Natural killer cell (primary cell): ENCODE measurements at regions not wholly inside any gene's neighbourhood (a gene's known extent, or its start where the extent isn't known, plus 50 kb on each side); places are given as distances from the start of the nearest gene placed in this dataset.

Experiments
- ATAC-seq, 3 donors: fragments of 150-1000 bp in 2 of 3; fragments of 200-7000 bp in 1 of 3; cut with Tn5 transposase; 1 replicate in 1 of 3; 2 replicates in 2 of 3; pipeline ENCODE4 v1.10.0; 2021; ENCODE audit warnings: mild to moderate bottlenecking in 2 of 3, moderate library complexity in 2 of 3
- DNase-seq, 2 donors: peaks; one replicate each; pipeline versions ENCODE4 v3.0.0 to v3.0.0-alpha.2; 2013 to 2021; ENCODE audit warnings: mixed read lengths in 1 of 2
- H3K27ac ChIP-seq: one replicate; pipeline ENCODE4 v1.5.1; 2013; ENCODE audit warnings: mild to moderate bottlenecking, low read length
- H3K27me3 ChIP-seq: one replicate; pipeline ENCODE4 v1.6.1; 2013; ENCODE audit warnings: low read length; ENCODE audit not compliant: control insufficient read depth, insufficient read depth
- H3K36me3 ChIP-seq: one replicate; pipeline ENCODE4 v1.6.1; 2013; ENCODE audit warnings: low read length; ENCODE audit not compliant: control insufficient read depth, insufficient read depth
- H3K4me1 ChIP-seq: one replicate; pipeline ENCODE4 v1.6.1; 2013; ENCODE audit warnings: low read length; ENCODE audit not compliant: control insufficient read depth, insufficient read depth
- H3K4me3 ChIP-seq: one replicate; pipeline ENCODE4 v1.5.1; 2013; ENCODE audit warnings: low read length
- H3K9me3 ChIP-seq: one replicate; pipeline ENCODE4 v1.6.1; 2013; ENCODE audit warnings: low read length; ENCODE audit not compliant: control insufficient read depth, insufficient read depth
- H3K27ac Mint-ChIP-seq, 2 donors: one replicate each; pipeline ENCODE4 v1.8.0; 2022; ENCODE audit warnings: mild to moderate bottlenecking in 2 of 2, mixed read lengths in 2 of 2, moderate library complexity in 1 of 2
- H3K27me3 Mint-ChIP-seq, 2 donors: one replicate each; pipeline ENCODE4 v1.8.0; 2022; ENCODE audit warnings: low read depth in 2 of 2, mixed read lengths in 2 of 2
- H3K36me3 Mint-ChIP-seq: one replicate; pipeline ENCODE4 v1.8.0; 2022; ENCODE audit warnings: mixed read lengths
- H3K4me1 Mint-ChIP-seq, 2 donors: one replicate each; pipeline ENCODE4 v1.8.0; 2022; ENCODE audit warnings: mixed read lengths in 2 of 2
- H3K4me3 Mint-ChIP-seq: one replicate; pipeline ENCODE4 v1.8.0; 2022; ENCODE audit warnings: mild to moderate bottlenecking, moderate library complexity, mixed read lengths
- H3K9me3 Mint-ChIP-seq, 2 donors: one replicate each; pipeline ENCODE4 v1.8.0; 2022; ENCODE audit warnings: mixed read lengths in 2 of 2
- WGBS: methylation state at CpG from one replicate; pipeline ENCODE4 v1.1.7; 2013; ENCODE audit warnings: missing lambda C conversion rate; ENCODE audit not compliant: insufficient coverage; 5-methylcytosine and 5-hydroxymethylcytosine counted together
- intact Hi-C: fragments of 100-400 bp; cut with micrococcal nuclease; formaldehyde crosslinking; loops from one replicate; pipeline ENCODE4 v1.14.2; 2022
- TF ChIP-seq, protein P1 (sequence below): fragments of 200-600 bp; IDR thresholded peaks from one replicate; pipeline ENCODE4 v1.8.0; 2022; ENCODE audit warnings: antibody characterized with exemption

DNA sequence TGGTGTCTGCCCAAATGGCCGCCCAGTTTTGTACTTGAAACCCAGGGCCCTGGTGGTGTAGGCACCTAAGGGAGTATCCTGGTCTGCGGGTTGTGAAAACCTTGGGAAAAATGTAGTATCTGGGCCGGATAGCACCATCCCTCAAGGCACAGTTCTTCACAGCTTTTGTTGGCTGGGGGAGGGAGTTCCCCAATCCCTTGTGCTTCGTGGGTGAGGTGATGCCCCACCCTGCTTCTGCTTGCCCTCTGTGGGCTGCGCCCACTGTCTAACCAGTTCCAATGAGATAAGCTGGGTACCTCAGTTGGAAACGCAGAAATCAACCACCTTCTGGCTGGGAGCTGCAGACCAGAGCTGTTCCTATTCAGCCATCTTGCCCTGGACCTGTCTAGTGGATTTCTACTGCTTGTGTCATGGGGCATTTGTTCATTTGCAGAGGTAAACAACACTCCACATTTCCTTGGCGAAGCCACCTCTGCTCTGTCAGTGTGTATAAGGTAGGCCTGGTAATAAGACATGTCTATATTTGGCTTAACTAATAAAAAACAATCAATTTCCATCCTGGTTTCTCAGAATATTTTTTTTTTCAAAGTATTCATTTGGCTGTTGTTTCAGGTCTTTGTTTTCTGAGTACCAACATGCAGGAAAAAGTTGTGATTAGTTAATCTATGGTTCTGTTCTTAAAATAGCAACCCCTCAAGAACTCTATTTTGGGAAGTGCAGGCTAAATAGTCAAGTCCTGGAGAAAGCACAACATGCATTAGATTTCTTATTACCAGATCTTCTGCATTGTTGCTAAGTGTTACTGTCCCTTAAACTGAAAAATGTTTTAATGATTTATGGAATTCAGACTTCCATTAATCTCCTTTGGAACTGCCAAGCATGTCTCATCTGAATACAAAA is 304.3 kb downstream of the ZIC1 start:
- peaks cover 23 to 25% of the 10 kb centered on the region in 2 donors for H3K9me3 Mint-ChIP-seq
- 82% methylated on average over 6 of the region's 7 CpGs for WGBS
- H3K27me3 Mint-ChIP-seq: no peaks in the 10 kb centered on the region
- H3K27ac ChIP-seq: no peak overlapping the region
- H3K4me1 Mint-ChIP-seq: no peaks in the 10 kb centered on the region
- H3K4me3 Mint-ChIP-seq: no peak overlapping the region
- no peak overlapping the region for H3K27ac Mint-ChIP-seq
- intact Hi-C loops: no loop called here
- ATAC-seq (no peak), DNase-seq (no peak)
- TF ChIP-seq, protein P1, sequence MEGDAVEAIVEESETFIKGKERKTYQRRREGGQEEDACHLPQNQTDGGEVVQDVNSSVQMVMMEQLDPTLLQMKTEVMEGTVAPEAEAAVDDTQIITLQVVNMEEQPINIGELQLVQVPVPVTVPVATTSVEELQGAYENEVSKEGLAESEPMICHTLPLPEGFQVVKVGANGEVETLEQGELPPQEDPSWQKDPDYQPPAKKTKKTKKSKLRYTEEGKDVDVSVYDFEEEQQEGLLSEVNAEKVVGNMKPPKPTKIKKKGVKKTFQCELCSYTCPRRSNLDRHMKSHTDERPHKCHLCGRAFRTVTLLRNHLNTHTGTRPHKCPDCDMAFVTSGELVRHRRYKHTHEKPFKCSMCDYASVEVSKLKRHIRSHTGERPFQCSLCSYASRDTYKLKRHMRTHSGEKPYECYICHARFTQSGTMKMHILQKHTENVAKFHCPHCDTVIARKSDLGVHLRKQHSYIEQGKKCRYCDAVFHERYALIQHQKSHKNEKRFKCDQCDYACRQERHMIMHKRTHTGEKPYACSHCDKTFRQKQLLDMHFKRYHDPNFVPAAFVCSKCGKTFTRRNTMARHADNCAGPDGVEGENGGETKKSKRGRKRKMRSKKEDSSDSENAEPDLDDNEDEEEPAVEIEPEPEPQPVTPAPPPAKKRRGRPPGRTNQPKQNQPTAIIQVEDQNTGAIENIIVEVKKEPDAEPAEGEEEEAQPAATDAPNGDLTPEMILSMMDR: no peak
- H3K4me3 ChIP-seq: no peak overlapping the region
- peaks cover 15% of the 10 kb centered on the region for H3K36me3 Mint-ChIP-seq
- H3K36me3 ChIP-seq: no peaks in the 10 kb centered on the region
- no peaks in the 10 kb centered on the region for H3K9me3 ChIP-seq
- no peaks in the 10 kb centered on the region for H3K27me3 ChIP-seq
- H3K4me1 ChIP-seq: no peaks in the 10 kb centered on the region

DNA sequence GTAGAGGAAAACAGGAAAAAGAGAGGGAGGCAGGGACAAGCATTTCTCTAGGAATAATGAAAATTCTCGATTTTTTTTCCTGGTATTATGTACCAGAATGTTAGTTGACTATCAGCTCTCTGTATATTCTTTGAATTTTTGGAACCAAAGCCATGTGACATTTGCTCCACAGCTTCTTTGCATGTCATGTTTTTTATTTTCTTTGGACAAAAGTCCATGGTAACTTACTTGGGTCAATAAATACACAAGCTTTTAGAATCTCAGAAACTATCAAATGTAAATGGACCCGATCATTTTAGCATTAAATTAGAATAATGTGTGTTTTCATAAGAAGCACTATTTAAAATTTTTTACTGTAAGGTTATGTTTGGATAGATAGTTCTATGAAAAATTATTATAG is 320.5 kb downstream of the ZIC1 start:
- Mint-ChIP-seq H3K4me1 (no peaks in the 10 kb centered on the region), H3K27me3 (no peaks in the 10 kb centered on the region), H3K4me3 (no peak overlapping the region), H3K36me3 (peaks cover 6% of the 10 kb centered on the region), H3K9me3 (peaks cover 6 to 8% of the 10 kb centered on the region in 2 donors), H3K27ac (no peak overlapping the region)
- Histone ChIP-seq H3K36me3 (no peaks in the 10 kb centered on the region), H3K27ac (no peak overlapping the region), H3K27me3 (no peaks in the 10 kb centered on the region), H3K9me3 (no peaks in the 10 kb centered on the region), H3K4me1 (no peaks in the 10 kb centered on the region), H3K4me3 (no peak overlapping the region)
- WGBS: 52% methylated on average over 1 of the region's 2 CpGs
- ATAC-seq (no peak), DNase-seq (no peak)
- TF ChIP-seq, protein P1: no peak
- intact Hi-C loops: no loop called here

DNA sequence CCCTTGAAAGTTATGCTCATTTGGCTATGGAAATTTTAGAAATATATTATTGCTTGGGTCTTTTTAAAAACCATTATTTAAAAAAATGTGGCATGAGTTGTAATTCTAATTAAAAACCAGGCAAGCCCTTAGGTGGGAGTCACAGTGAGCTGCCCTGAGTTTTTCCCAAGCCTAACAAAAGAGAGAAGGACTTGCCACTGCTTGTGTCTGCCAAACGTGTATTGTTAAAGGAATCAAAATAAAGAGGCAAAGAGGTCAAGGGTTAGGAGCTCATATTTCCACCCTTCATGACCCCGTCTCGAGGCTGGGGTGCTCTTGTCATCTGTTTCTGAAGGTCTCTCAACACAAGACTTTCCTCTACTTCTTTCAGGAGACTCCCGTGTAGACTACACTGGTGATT is 321.1 kb downstream of the ZIC1 start:
- WGBS: 68% methylated on average over 4 of the region's 4 CpGs
- no peaks in the 10 kb centered on the region for H3K9me3 ChIP-seq
- Mint-ChIP-seq H3K4me1 (no peaks in the 10 kb centered on the region), H3K27ac (no peak overlapping the region), H3K27me3 (no peaks in the 10 kb centered on the region), H3K36me3 (peaks cover 5% of the 10 kb centered on the region), H3K4me3 (no peak overlapping the region), H3K9me3 (peaks cover 6% of the 10 kb centered on the region in 2 donors)
- no peak overlapping the region for H3K27ac ChIP-seq
- no peaks in the 10 kb centered on the region for H3K27me3 ChIP-seq
- no peak for DNase-seq
- H3K4me1 ChIP-seq: no peaks in the 10 kb centered on the region
- TF ChIP-seq, protein P1: no peak
- H3K4me3 ChIP-seq: no peak overlapping the region
- H3K36me3 ChIP-seq: no peaks in the 10 kb centered on the region
- ATAC-seq: no peak
- intact Hi-C loops: no loop called here

DNA sequence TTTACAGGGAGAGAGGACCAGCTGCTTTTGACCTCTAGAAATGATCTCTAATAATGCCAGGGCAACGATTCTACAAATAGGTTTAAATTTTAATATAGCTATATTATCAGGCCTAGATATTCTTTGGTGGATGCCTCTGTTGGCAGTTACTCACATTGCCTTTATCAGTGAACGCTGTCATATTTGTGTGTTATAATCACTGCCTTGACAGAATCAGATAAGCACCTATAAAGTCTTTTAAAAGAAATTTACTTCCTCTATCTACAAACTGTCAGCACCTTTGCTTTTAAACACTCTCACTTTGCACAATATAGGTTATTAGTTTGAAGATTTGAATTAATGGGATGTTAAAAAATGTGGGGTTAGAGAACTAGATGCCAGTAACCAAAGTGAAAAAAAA is 324.1 kb downstream of the ZIC1 start:
- no peak for DNase-seq
- TF ChIP-seq, protein P1: no peak
- Histone ChIP-seq H3K4me1 (no peaks in the 10 kb centered on the region), H3K36me3 (no peaks in the 10 kb centered on the region), H3K27me3 (no peaks in the 10 kb centered on the region), H3K9me3 (no peaks in the 10 kb centered on the region), H3K27ac (no peak overlapping the region), H3K4me3 (no peak overlapping the region)
- Mint-ChIP-seq H3K9me3 (peaks cover 3 to 4% of the 10 kb centered on the region in 2 donors), H3K36me3 (no peaks in the 10 kb centered on the region), H3K4me1 (no peaks in the 10 kb centered on the region), H3K4me3 (no peak overlapping the region), H3K27me3 (no peaks in the 10 kb centered on the region), H3K27ac (no peak overlapping the region)
- WGBS: 14% methylated on average over 1 of the region's 2 CpGs
- no peak for ATAC-seq
- intact Hi-C loops: no loop called here
